T-helper 1 cell treated with Interleukin-12 subunit alpha and Interleukin-12 subunit beta and Interleukin-4 antibody, amounts not matched to agents 30 ng/mL and 1 ng/mL, for 36 hours (primary cell): ENCODE measurements at regions not wholly inside any gene's neighbourhood (a gene's known extent, or its start where the extent isn't known, plus 50 kb on each side); places are given as distances from the start of the nearest gene placed in this dataset.

ENCODE experiments used
- intact Hi-C: fragments of 100-400 bp; cut with micrococcal nuclease; formaldehyde crosslinking; loops from one replicate; pipeline ENCODE4 v1.15.1; 2024

DNA sequence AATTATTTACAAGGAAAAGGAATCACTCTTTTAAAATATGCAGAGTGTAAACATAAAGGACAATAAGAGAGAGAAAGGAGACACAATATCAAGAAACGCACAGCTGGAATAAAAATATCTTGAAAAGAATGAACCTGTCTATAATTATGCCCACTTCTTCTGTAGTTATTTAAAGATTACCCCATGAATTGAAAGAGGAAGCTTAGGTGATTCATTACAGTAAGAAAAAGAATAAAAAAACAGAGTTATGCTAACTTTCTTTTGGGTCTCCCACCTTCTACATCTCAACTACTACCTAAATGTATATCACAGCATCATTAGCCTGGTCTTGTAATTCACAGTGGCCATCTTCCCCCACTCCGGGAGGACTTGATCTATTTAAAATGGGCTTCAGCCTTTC is 182.1 kb downstream of the MRPL39 start:
- intact Hi-C loops, result no loop called here

DNA sequence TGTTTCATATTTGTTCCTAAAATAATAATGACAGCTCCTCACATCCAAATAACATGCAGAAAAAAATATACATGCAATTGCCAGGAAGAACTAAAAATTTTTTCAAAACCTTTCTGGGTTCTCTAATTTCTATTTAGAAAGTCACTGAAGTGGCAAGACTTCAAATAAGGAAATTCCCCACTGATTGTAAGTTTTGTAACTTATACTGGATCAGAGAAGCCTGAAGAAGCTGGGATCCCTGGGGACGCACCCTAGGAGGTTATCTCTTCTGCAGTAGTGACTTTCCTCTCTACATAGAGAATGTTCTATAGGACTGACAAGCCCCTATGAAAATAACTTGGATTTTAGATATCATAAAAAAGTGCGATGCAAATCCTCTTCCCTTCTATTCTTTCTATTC is 182.6 kb downstream of the MRPL39 start:
- intact Hi-C loops, result loop anchor here (5.0 kb wide), 2 partner anchors 83 to 438 kb away; no protein-coding TSS in a partner anchor

DNA sequence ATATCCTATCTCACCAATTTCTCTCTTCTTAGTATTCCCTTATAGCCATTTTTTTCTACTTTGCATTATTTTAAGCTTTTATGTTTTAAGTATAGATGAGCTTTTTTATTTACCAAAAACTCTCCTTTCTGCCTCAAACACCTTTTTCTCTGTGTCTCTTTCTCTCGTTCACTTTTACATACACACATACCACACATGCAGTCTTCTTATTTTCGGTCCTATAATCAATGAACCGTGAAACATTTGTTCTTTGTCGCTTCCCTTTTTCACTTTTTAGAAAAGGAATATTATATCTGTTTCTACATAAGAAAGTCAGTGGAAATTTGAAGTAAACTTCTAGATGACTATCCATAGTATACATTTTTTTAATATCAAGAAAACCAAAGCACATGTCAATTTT is 183.2 kb downstream of the MRPL39 start:
- intact Hi-C loops, result loop anchor here (5.0 kb wide), 2 partner anchors 83 to 438 kb away; no protein-coding TSS in a partner anchor

DNA sequence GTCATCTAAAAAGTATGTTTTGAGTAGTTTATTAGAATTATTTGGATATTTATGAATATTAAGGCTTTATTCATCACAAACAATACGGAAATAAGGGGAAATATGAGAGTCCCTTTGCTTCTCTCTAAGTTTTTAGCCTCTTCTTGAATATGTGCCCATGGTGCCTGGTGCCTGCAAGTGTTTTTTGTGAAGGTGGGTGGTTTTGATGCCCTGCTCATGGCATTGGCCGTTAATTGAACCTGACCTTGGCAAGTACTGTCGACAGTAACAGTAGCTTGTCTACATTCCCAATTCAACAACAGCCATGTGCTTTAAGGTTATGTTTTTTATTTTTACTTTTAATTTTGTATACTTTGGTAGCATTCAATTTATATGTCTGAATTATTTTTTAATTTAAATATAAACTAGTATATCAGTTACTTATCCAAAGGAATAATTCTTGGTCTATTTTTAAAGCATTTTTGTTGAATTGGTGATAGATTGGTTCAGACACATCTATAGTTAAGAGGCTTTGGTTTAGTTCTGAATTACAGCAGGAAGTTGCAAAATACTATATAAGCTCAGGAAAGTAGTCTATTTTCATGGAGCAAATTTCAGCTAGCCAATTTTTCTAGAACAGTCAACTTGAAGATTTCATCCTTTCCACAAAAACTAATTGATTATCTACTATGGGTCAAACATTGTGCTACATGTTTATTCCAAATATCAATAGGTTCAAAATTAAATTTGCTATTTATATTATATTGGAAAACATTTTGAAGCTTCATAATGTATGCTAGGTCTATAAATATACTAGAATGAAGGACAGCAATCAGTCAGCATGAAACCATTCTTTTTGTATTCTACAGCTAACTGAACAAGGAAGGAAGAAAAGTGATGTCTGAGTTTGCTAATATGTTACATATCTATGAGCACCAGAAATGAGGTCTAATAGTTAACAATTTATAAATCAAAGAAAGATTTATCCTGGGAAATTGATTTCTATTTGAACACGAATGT is 184.4 kb downstream of the MRPL39 start:
- intact Hi-C loops, result loop anchor here (5.0 kb wide), 2 partner anchors 84 to 439 kb away; no protein-coding TSS in a partner anchor

DNA sequence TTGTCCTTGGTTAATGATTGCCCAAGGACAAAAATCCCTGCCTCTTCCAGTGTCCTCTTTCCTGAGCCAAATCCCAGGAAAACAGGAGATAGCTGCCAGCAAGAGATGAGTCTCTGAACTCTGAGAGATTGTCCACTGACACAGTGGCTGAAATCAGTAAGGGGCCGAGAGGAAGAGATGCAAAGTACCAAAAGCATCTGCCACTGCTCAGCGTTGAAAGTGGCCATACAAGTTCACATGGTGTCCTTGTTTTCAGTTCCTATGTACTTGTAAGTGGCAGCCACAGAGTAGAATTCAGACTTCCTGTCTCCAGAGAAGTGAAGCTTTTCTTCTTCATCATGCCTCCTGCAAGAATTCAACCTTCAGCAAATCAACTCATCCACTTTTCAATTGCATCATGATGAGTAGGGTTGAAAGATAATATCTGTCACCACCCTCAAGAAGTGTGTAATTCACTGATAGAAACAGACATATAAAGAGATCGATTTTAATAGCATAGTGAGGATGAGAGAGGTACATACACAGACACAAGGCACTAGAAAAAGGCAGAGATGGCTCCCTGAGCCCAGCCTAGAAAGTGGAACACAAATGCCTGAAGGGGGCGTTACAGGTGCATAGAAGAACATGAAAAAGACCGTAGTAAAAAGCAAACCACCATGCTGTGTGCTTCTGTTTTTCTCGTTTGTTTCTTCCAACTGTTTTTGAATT is 185.8 kb downstream of the MRPL39 start:
- intact Hi-C loops, result loop anchor here (1.0 to 5.0 kb wide), 12 partner anchors 25 to 441 kb away; partner anchors contain the start of genes ATP5PF and GABPA

DNA sequence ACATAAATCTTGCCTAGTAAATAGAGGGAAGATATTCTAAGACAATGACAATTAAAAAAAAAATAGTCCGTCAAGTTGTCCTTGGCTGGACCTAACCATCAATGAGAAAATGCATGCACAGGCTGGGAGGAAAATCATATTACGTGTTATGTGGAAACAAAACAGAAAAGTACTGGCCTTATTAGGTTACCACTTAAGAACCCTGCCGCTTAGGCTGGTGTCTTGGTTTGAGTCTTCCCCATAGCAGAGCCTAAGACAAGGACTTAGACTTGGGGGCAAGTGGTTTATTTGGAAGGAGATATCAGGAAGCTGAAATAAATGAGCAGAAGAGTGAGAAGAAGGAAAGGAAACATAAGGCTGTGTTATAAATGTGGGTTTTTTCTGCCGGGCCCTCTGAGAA is 186.4 kb downstream of the MRPL39 start:
- intact Hi-C loops, result loop anchor here (1.0 to 5.0 kb wide), 12 partner anchors 24 to 441 kb away; partner anchors contain the start of genes ATP5PF and GABPA

DNA sequence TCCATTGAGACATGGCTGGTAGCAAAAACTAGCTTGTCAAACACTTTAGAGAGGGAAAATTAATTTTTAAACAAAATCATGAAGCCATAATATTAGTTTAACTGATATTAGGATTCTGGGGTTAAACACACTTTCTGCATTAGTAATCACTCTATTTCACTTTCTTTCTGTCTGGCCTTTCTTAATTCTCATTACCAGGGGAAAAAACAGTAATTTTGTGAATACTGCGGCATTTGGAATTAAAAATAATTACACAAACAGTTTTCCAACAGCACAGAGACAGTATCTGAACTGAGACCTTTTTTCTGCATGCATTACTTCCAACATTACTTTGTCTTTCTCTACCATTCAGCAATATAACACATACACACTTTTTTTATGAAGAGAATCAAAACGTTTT is 190.6 kb downstream of the MRPL39 start:
- intact Hi-C loops, result no loop called here

DNA sequence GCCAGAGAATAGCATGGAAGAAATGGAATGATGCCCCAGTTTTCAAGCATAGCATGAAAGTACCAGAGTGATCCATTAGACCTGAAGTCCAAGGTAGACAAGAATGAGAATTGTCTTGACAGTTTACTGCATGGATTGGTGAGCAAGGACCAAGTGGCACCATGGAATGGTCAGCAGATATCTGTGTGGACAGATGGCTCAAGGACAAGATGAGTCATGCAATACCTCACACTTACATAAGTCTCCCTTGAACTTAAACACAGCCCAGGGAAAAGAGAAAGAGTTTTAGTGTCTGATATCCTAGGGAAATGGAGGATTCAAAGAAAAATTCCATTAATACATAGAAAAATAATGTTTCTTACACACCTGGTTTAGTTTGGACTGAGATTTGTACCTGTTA is 195.2 kb downstream of the MRPL39 start:
- intact Hi-C loops, result no loop called here

DNA sequence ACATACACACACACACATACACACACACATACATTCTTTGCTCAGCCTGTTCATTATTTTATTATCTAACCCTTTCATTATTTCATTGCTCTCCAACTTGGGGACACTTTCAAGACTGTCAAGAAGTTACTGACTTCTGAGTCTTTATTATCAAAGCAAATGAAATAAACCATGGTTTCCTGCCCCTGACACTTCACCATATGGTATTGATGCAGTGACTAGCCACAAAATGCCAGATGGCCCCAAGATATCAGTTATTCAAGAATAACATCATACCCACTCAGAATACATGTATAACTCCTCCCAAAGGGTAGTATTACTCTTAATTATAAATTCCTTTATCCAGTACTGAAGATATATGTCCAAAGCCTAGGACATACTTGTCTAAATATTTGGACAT is 197.3 kb downstream of the MRPL39 start:
- intact Hi-C loops, result no loop called here

DNA sequence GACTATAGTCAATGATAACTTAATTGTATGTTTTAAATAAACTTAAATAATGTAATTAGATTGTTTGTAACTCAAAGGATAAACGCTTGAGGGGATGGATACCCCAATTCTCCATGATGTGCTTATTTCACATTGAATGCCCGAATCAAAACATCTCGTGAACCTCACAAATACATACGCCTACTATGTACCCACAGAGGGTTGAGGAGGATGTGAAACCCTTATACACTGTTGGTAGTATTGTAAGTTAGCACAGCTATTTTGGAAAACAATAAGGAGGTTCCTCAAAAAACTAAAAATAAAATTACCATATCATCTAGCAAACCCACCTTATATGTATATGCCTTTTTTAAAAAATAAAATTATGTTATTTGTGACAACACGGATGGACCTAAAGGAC is 198.6 kb downstream of the MRPL39 start:
- intact Hi-C loops, result no loop called here

DNA sequence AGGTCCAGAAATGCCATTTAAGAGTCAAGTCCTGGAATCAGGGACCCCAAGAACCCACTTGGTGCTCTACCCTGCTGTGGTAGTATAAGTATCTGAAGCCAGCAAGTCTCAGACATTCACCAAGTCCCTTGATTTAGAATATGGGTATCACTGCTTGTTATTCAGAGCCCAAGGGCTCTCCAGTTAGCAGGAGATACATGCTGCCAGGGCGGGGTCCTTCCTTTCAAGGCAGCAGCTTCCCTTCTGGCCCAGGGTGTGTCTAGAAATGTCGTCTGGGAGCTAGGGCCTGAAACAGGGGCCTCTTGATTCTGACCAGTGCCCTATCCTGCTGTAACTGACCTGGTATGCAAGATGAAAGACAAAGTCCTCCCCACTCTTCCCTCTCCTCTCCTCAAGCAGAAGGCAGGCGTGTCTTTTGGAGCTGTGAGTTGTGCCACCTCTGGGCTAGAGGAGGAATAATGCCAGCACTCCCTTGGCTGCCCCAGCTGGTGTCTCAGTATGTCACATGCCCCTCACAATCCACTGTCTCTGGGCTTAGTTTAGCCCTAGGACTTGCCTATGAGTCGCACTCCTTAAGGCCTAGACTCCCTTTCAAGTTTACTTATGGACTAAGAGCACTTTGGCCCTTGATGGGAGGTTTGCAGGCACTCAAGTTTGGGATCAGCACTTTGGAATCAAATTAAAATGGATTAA is 200.2 kb downstream of the MRPL39 start:
- intact Hi-C loops, result no loop called here

DNA sequence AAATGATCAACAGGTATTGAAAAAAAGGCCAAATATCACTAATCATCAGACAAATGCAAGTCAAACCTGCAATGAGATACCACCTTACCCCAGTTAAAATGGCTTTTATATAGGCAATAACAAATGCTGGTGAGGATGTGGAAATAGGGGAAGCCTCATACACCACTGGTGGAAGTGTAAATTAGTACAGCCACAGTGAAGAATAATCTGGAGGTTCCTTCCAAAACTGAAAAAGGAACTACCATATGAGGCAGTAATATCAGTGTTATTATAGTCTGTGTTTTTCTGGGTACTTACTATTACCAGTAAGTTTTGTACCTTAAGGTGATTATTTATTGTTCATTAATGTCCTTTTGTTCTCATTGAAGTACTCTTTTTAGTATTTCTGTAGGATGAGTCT is 201.3 kb downstream of the MRPL39 start:
- intact Hi-C loops, result no loop called here

DNA sequence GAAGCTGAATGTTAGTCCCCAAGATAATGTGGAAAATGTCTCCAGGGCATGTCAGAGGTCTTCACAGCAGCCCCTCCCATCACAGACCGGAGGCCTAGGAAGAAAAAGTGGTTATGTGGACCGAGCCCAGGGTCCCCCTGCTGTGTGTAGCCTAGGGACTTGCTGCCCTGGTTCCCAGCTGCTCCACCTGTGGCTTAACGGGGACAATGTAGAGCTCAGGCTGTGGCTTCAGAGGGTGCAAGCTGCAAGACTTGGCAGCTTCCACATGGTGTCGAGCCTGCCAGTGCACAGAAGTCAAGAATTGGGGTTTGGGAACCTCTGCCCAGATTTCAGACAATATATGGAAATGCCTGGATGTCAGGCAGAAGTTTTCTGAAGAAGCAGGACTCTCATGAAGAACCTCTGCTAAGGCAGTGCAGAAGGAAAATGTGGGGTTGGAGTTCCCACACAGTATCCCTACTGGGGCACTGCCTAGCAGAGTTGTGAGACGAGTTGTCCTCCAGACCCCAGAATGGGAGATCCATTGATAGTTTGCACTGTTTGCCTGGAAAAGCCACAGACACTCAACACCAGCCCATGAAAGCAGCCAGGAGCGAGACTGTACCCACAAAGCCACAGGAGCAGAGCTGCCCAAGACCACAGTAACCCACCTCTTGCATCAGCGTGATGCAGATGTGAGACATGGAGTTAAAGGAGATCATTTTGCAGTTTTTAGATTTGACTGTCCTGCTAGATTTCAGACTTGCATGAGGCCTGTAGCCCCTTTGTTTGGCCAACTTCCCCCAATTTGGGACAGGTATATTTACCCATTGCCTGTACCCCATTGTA is 204.9 kb downstream of the MRPL39 start:
- intact Hi-C loops, result no loop called here

DNA sequence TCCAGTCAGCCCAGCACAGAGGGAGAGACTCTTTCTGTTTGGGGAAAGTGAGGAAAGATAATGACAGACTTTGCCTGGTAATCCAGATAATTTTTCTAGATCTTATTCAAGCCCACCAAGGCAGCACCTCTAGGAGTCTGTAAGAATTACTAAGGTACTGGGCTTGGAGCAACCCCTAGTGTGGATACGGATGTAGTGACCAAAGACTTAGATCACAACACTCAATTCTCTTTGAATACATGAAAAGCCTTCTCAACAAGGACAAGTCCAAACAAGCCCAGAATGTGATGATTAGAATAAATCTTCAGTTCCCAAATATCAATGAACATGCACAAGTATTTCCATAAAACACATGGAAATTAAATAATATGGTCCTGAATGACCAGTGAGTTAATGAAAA is 206.9 kb downstream of the MRPL39 start:
- intact Hi-C loops, result no loop called here

DNA sequence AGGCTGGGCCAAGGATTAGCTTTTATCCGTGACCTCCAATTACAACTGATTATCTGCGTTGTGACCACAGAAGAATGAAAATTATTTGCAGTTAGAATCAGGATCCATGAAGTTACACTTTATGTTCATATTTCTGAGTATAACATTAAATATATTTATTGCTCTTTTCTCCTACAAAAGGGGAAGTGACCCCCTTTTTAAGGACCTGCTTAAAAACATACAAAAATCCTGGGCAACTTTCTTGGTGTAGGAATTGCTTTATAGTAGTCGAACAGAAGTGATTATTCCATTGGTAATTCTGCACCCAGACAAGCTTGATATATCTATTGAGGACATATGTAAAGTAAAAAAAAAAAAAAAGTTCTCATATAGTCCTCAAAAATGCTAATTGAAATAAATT is 208.7 kb downstream of the MRPL39 start:
- intact Hi-C loops, result no loop called here

DNA sequence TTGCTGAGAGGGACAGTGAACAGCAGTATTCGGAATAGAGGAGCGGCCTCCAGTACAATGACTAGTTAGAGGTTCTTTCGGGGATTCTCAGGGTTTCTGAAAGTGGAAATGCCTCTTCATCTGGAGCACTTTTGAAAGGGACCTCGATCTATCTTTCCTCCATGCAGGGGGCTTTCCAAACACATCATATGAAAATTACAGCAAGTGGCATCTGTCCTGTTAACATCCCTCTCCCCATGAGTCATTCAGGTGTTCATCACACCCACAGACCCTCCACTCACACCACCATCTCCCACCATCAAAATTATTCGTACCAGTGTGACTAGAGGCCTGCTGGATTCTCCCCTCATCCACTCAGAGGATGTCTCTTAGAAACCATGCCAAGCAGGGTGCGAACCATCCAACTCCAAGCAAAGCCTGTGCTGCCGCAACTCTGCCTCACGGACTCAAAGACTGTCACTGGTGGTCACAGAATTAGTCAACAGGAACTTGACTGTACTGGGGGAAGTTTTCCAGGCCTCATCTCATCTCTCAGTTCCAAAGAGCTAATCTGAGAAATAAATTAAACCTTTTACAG is 211.1 kb downstream of the MRPL39 start:
- intact Hi-C loops, result loop anchor here (1.0 to 2.0 kb wide), 4 partner anchors 25 to 177 kb away; no protein-coding TSS in a partner anchor

DNA sequence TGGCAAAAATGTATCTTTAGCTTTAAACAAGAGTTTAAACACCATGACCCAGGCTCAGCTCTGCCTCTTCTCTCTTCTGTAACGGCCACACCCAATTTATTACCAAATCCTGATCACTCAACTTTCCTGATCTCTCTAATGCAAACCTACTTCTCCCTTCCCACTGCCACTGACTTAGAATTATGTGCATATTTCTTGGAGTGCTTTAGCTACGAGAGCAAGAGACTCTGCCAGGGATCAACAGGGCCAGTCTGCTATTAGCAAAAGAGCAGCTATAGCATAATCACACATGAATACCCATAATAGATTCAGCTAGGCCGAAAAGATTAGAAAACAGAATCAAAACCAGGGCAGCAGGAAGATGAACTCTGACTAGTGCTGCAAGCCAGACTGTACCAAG is 215.5 kb downstream of the MRPL39 start:
- intact Hi-C loops, result no loop called here

DNA sequence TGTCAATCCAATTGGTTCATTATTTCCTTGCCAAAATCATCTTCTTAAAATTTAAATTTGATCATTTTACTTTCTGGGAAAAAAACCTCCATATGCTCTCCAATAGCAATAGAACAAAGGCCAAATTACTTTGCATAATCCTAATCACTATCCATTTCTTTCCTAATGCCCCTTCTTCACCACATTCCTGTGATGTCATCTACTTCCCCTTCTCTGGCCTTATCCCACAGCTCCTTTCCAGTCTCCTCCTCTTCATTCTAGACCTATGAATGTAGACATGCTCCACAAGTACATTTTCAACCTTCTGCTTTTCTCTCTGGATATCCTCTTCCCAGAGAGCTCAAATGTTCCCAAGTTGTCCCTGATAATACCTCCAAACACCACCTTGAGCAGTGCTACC is 216.6 kb downstream of the MRPL39 start:
- intact Hi-C loops, result no loop called here

DNA sequence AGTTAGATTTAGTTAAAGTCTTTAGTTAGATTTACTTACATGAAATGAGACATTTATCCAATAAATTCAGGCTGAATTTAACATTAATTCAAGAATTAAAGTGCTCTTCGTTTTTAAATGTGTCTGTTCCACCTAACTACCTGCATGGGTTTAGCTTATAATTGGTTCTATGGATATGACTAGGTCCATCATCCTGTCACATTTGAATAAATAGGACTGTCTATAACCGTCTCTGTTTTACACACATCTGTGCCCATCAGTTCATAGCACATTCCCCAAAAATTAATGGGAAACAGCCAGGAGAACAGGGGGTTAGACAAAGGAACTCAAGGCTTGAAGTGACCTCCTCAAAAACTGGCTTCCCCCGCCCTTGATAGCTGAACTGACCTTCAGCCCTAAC is 219.6 kb downstream of the MRPL39 start:
- intact Hi-C loops, result loop anchor here (2.0 to 5.0 kb wide), 3 partner anchors 875 to 1535 kb away; no protein-coding TSS in a partner anchor

DNA sequence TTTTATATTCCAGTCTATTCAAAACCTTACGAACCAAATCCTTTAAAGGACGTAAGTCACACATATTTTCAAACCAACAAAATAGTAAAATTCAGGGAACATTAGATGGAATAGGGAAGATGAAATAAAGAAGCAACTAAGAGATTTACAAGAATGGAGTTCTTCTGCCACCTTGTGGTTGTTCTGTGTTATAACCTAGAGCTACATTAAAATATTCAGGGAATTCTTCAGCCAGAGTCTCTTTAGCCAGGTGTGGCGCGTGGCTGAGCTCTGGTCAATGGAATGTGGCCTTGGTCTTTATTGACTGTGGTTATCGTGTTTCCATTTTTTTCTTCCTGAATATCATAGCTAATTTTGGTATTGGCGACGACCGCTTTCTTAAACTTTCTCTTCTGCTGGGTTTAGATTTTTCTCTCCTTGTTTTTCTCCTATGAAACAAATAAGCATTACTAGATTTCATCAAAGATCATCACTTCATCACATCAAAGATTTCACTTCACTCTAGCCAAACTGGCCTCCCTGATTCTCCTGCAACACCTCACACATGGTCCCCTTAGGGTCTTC is 221.3 kb downstream of the MRPL39 start:
- intact Hi-C loops, result loop anchor here (1.0 to 5.0 kb wide), 6 partner anchors 36 to 1533 kb away; no protein-coding TSS in a partner anchor
